WTC11 (cell line): ENCODE measurements at regions not wholly inside any gene's neighbourhood (a gene's known extent, or its start where the extent isn't known, plus 50 kb on each side); places are given as distances from the start of the nearest gene placed in this dataset.

Experiments used
- ATAC-seq: fragments of 200-7000 bp; cut with Tn5 transposase; 2 replicates; pipeline ENCODE4 v1.10.0; 2021; ENCODE audit warnings: mild to moderate bottlenecking, moderate library complexity
- CTCF ChIA-PET: fragments of 300-600 bp; sonication (Branson Sonifier 250); formaldehyde crosslinking; loops from one replicate; lab custom pipeline; 2021; ENCODE audit warnings: antibody characterized with exemption; lab: Charles Lee
- POLR2A ChIA-PET: fragments of 350-600 bp; sonication (Branson Sonifier 250); formaldehyde crosslinking; loops from one replicate; lab custom pipeline; 2021; ENCODE audit warnings: antibody characterized with exemption; lab: Charles Lee
- DNase-seq: peaks from one replicate; pipeline ENCODE4 v3.0.0; 2021; ENCODE audit warnings: low spot score
- H3K27ac Mint-ChIP-seq: 2 replicates; pipeline ENCODE4 v1.8.0; 2021; ENCODE audit warnings: mixed read lengths
- H3K27me3 Mint-ChIP-seq: 2 replicates; pipeline ENCODE4 v1.8.0; 2021; ENCODE audit warnings: low read depth, mild to moderate bottlenecking, moderate library complexity, mixed read lengths
- H3K36me3 Mint-ChIP-seq: 2 replicates; pipeline ENCODE4 v1.8.0; 2021; ENCODE audit warnings: mixed read lengths
- H3K4me1 Mint-ChIP-seq: 2 replicates; pipeline ENCODE4 v1.8.0; 2022; ENCODE audit warnings: mixed read lengths
- H3K4me3 Mint-ChIP-seq: 2 replicates; pipeline ENCODE4 v1.8.0; 2021; ENCODE audit warnings: mild to moderate bottlenecking, moderate library complexity, mixed read lengths
- H3K9me3 Mint-ChIP-seq: 2 replicates; pipeline ENCODE4 v1.8.0; 2021; ENCODE audit warnings: mixed read lengths
- ATF1 ChIP-seq: sonication (generic); formaldehyde crosslinking; IDR thresholded peaks from 2 replicates; pipeline ENCODE4 v1.8.1; 2023; ENCODE audit warnings: mild to moderate bottlenecking, moderate library complexity, missing genetic modification reagents
- CBFB ChIP-seq: sonication (generic); formaldehyde crosslinking; IDR thresholded peaks from 2 replicates; pipeline ENCODE4 v1.8.1; 2022; ENCODE audit warnings: mild to moderate bottlenecking, low read depth, missing genetic modification reagents
- CDX4 ChIP-seq: fragments of 250-450 bp; sonication (Bioruptor Pico); IDR thresholded peaks from 2 replicates; pipeline ENCODE4 v1.9.0; 2021; ENCODE audit warnings: moderate library complexity, mild to moderate bottlenecking, inconsistent platforms, borderline replicate concordance
- CREB1 ChIP-seq: sonication (generic); formaldehyde crosslinking; IDR thresholded peaks from 2 replicates; pipeline ENCODE4 v1.8.0; 2023; ENCODE audit warnings: mild to moderate bottlenecking, missing genetic modification reagents
- E2F1 ChIP-seq: sonication (generic); formaldehyde crosslinking; IDR thresholded peaks from 2 replicates; pipeline ENCODE4 v1.8.0; 2022; ENCODE audit warnings: mild to moderate bottlenecking, missing genetic modification reagents
- FOXJ3 ChIP-seq: sonication (generic); formaldehyde crosslinking; IDR thresholded peaks from 2 replicates; pipeline ENCODE4 v1.9.0; 2021; ENCODE audit warnings: missing genetic modification reagents, mild to moderate bottlenecking, borderline replicate concordance
- GABPB1 ChIP-seq: sonication (generic); formaldehyde crosslinking; IDR thresholded peaks from 2 replicates; pipeline ENCODE4 v1.8.1; 2023; ENCODE audit warnings: mild to moderate bottlenecking, missing genetic modification reagents
- HMGXB4 ChIP-seq: sonication (generic); formaldehyde crosslinking; IDR thresholded peaks from 2 replicates; pipeline ENCODE4 v1.8.1; 2023; ENCODE audit warnings: mild to moderate bottlenecking, moderate library complexity, missing genetic modification reagents
- JAZF1 ChIP-seq: fragments of 250-450 bp; sonication (Bioruptor Pico); IDR thresholded peaks from 2 replicates; pipeline ENCODE4 v1.9.0; 2021; ENCODE audit warnings: moderate library complexity, mild to moderate bottlenecking, inconsistent platforms
- JUN ChIP-seq: sonication (generic); formaldehyde crosslinking; IDR thresholded peaks from 2 replicates; pipeline ENCODE4 v1.8.0; 2023; ENCODE audit warnings: mild to moderate bottlenecking, missing genetic modification reagents
- MXD4 ChIP-seq: fragments of 250-450 bp; sonication (Bioruptor Pico); IDR thresholded peaks from 2 replicates; pipeline ENCODE4 v1.8.0; 2021; ENCODE audit warnings: mild to moderate bottlenecking, moderate library complexity, borderline replicate concordance
- NFYB ChIP-seq: sonication (generic); formaldehyde crosslinking; conservative IDR thresholded peaks from 2 replicates; pipeline ENCODE4 v1.8.0; 2022; ENCODE audit warnings: low read depth, missing genetic modification reagents
- NR3C1 ChIP-seq: sonication (generic); formaldehyde crosslinking; conservative IDR thresholded peaks from 2 replicates; pipeline ENCODE4 v1.8.1; 2023; ENCODE audit warnings: low read depth, mild to moderate bottlenecking, missing genetic modification reagents
- RORB ChIP-seq: fragments of 250-450 bp; sonication (Bioruptor Pico); IDR thresholded peaks from 2 replicates; pipeline ENCODE4 v1.9.0; 2021; ENCODE audit warnings: mild to moderate bottlenecking
- SMAD3 ChIP-seq: sonication (generic); formaldehyde crosslinking; IDR thresholded peaks from 2 replicates; pipeline ENCODE4 v1.8.0; 2022; ENCODE audit warnings: missing genetic modification reagents, mild to moderate bottlenecking, borderline replicate concordance
- SMAD4 ChIP-seq: sonication (generic); formaldehyde crosslinking; IDR thresholded peaks from 2 replicates; pipeline ENCODE4 v1.8.0; 2022; ENCODE audit warnings: mild to moderate bottlenecking, missing genetic modification reagents
- TP53 ChIP-seq: sonication (generic); formaldehyde crosslinking; IDR thresholded peaks from 2 replicates; pipeline ENCODE4 v1.8.1; 2023; ENCODE audit warnings: mild to moderate bottlenecking, missing genetic modification reagents
- ZBTB43 ChIP-seq: sonication (generic); formaldehyde crosslinking; IDR thresholded peaks from 2 replicates; pipeline ENCODE4 v1.8.1; 2023; ENCODE audit warnings: mild to moderate bottlenecking, missing genetic modification reagents
- ZNF138 ChIP-seq: sonication (generic); formaldehyde crosslinking; conservative IDR thresholded peaks from 2 replicates; pipeline ENCODE4 v1.8.1; 2022; ENCODE audit warnings: mild to moderate bottlenecking, moderate library complexity, missing genetic modification reagents
- ZNF219 ChIP-seq: sonication (generic); formaldehyde crosslinking; IDR thresholded peaks from 2 replicates; pipeline ENCODE4 v1.8.0; 2023; ENCODE audit warnings: missing genetic modification reagents, mild to moderate bottlenecking, borderline replicate concordance
- ZNF263 ChIP-seq: sonication (generic); formaldehyde crosslinking; IDR thresholded peaks from 2 replicates; pipeline ENCODE4 v1.8.1; 2022; ENCODE audit warnings: low read depth, mild to moderate bottlenecking, moderate library complexity, missing genetic modification reagents
- TF ChIP-seq, protein P1 (sequence below): sonication (generic); formaldehyde crosslinking; IDR thresholded peaks from 2 replicates; pipeline ENCODE4 v1.8.1; 2022; ENCODE audit warnings: mild to moderate bottlenecking, missing genetic modification reagents, moderate library complexity, borderline replicate concordance
- TF ChIP-seq, protein P2 (sequence below): sonication (generic); formaldehyde crosslinking; conservative IDR thresholded peaks from 2 replicates; pipeline ENCODE4 v1.8.1; 2022; ENCODE audit warnings: mild to moderate bottlenecking, missing genetic modification reagents
- TF ChIP-seq, protein P3 (sequence below): sonication (generic); formaldehyde crosslinking; IDR thresholded peaks from 2 replicates; pipeline ENCODE4 v1.8.0; 2023; ENCODE audit warnings: mild to moderate bottlenecking, missing genetic modification reagents

- Mint-ChIP-seq H3K27ac (no peak overlapping the region), H3K4me1 (no peaks in the 10 kb centered on the region), H3K36me3 (no peaks in the 10 kb centered on the region), H3K27me3 (no peaks in the 10 kb centered on the region), H3K9me3 (no peaks in the 10 kb centered on the region), H3K4me3 (no peak overlapping the region)
- ChIA-PET POLR2A (no interaction called here), CTCF (no interaction called here)
- no peak for DNase-seq
- no peak for ATAC-seq
- TF ChIP-seq ZNF138 (CRISPR knock-in tag) (no peak), ZNF263 (no peak), SMAD3 (no peak), E2F1 (no peak), JUN (CRISPR knock-in tag) (no peak), ZNF219 (no peak), MXD4 (CRISPR knock-in tag) (no peak), GABPB1 (CRISPR knock-in tag) (no peak), FOXJ3 (no peak), RORB (CRISPR knock-in tag) (no peak), SMAD4 (CRISPR knock-in tag) (no peak), ATF1 (CRISPR knock-in tag) (no peak), JAZF1 (CRISPR knock-in tag) (no peak), ZBTB43 (no peak), NFYB (CRISPR knock-in tag) (no peak), CREB1 (CRISPR knock-in tag) (no peak), HMGXB4 (CRISPR knock-in tag) (no peak)
Observed at GRCh38 chr3:157786211-157786610, 283.0 kb upstream of the VEPH1 start.

DNA sequence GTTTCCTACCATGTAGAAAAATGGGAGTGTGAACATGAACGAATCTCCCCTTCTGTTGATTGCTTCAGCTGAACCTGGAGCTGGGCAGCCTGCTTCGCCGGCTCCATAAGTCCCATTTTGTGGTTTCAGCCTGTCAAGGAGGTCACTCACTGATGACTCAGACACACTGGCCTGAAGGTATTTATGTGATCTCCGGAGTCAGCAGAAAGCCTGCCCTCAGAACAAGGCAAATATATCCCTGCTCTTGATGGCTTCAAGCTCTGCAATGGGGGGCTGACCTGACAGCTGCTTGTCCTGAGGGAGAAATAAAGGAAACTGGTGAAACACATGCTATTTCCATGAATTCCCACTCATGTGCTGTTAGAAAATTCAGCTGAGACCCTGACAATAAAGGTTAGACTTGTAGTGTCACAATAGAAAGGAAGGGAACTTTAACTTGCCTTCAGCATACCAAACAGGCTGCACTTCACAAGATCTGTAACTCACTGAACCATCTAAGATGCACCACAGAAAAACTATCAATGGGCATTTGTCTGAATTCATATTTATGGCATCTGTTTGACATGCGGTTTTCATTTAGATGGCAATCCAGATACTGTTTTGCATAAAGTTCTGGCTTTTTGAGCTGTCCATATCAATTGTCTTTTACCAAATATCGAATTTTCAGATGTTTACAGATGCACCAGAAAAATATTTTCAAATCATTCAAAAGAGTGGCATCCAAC, 282.0 kb upstream of the VEPH1 start:
- H3K27ac Mint-ChIP-seq: no peak overlapping the region
- no peaks in the 10 kb centered on the region for H3K27me3 Mint-ChIP-seq
- no peaks in the 10 kb centered on the region for H3K4me1 Mint-ChIP-seq
- DNase-seq: no peak
- H3K9me3 Mint-ChIP-seq: no peaks in the 10 kb centered on the region
- ChIA-PET CTCF (interaction anchor here (1.0 kb wide), 1 partner anchor 252 kb away, joined by 3 read pairs; no protein-coding TSS in a partner anchor), POLR2A (no interaction called here)
- H3K4me3 Mint-ChIP-seq: no peak overlapping the region
- ATAC-seq: peak; percentile 43
- no peaks in the 10 kb centered on the region for H3K36me3 Mint-ChIP-seq
- TF ChIP-seq TP53 (no peak), CBFB (CRISPR knock-in tag) (no peak), CREB1 (CRISPR knock-in tag) (no peak), NR3C1 (no peak), CDX4 (CRISPR knock-in tag) (no peak)
- TF ChIP-seq, protein P1, sequence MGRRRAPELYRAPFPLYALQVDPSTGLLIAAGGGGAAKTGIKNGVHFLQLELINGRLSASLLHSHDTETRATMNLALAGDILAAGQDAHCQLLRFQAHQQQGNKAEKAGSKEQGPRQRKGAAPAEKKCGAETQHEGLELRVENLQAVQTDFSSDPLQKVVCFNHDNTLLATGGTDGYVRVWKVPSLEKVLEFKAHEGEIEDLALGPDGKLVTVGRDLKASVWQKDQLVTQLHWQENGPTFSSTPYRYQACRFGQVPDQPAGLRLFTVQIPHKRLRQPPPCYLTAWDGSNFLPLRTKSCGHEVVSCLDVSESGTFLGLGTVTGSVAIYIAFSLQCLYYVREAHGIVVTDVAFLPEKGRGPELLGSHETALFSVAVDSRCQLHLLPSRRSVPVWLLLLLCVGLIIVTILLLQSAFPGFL: no peak
- TF ChIP-seq, protein P2, sequence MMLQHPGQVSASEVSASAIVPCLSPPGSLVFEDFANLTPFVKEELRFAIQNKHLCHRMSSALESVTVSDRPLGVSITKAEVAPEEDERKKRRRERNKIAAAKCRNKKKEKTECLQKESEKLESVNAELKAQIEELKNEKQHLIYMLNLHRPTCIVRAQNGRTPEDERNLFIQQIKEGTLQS (CRISPR knock-in tag): no peak
- TF ChIP-seq, protein P3, sequence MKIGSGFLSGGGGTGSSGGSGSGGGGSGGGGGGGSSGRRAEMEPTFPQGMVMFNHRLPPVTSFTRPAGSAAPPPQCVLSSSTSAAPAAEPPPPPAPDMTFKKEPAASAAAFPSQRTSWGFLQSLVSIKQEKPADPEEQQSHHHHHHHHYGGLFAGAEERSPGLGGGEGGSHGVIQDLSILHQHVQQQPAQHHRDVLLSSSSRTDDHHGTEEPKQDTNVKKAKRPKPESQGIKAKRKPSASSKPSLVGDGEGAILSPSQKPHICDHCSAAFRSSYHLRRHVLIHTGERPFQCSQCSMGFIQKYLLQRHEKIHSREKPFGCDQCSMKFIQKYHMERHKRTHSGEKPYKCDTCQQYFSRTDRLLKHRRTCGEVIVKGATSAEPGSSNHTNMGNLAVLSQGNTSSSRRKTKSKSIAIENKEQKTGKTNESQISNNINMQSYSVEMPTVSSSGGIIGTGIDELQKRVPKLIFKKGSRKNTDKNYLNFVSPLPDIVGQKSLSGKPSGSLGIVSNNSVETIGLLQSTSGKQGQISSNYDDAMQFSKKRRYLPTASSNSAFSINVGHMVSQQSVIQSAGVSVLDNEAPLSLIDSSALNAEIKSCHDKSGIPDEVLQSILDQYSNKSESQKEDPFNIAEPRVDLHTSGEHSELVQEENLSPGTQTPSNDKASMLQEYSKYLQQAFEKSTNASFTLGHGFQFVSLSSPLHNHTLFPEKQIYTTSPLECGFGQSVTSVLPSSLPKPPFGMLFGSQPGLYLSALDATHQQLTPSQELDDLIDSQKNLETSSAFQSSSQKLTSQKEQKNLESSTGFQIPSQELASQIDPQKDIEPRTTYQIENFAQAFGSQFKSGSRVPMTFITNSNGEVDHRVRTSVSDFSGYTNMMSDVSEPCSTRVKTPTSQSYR: no peak
